ENCODE measurements at regions not wholly inside any gene's neighbourhood (a gene's known extent, or its start where the extent isn't known, plus 50 kb on each side); places are given as distances from the start of the nearest gene placed in this dataset.

GRCh38 chr10:130968964-130969363 is 342.6 kb downstream of the TCERG1L start:
- no peak for DNase-seq (ENCODE audit: low read depth in 1 of 2, low spot score in 1 of 2)
- Histone ChIP-seq H3K27me3 (no peaks in the 10 kb centered on the region), H3K36me3 (no peaks in the 10 kb centered on the region), H3K27ac (no peak overlapping the region), H3K4me3 (no peak overlapping the region), H3K4me1 (ENCODE audit: low read depth) (no peaks in the 10 kb centered on the region), H3K9me3 (ENCODE audit: low read depth) (no peaks in the 10 kb centered on the region)
- TF ChIP-seq, protein P1, sequence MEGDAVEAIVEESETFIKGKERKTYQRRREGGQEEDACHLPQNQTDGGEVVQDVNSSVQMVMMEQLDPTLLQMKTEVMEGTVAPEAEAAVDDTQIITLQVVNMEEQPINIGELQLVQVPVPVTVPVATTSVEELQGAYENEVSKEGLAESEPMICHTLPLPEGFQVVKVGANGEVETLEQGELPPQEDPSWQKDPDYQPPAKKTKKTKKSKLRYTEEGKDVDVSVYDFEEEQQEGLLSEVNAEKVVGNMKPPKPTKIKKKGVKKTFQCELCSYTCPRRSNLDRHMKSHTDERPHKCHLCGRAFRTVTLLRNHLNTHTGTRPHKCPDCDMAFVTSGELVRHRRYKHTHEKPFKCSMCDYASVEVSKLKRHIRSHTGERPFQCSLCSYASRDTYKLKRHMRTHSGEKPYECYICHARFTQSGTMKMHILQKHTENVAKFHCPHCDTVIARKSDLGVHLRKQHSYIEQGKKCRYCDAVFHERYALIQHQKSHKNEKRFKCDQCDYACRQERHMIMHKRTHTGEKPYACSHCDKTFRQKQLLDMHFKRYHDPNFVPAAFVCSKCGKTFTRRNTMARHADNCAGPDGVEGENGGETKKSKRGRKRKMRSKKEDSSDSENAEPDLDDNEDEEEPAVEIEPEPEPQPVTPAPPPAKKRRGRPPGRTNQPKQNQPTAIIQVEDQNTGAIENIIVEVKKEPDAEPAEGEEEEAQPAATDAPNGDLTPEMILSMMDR (IDR thresholded peaks at IDR 0.05; ENCODE audit: low read depth, low read length) = no peak

GRCh38 chr10:130969700-130970099 is 341.8 kb downstream of the TCERG1L start:
- Histone ChIP-seq H3K27me3 (no peaks in the 10 kb centered on the region), H3K4me3 (no peak overlapping the region), H3K27ac (no peak overlapping the region), H3K4me1 (ENCODE audit: low read depth) (no peaks in the 10 kb centered on the region), H3K36me3 (no peaks in the 10 kb centered on the region), H3K9me3 (ENCODE audit: low read depth) (no peaks in the 10 kb centered on the region)
- no peak for DNase-seq (ENCODE audit: low read depth in 1 of 2, low spot score in 1 of 2)
- TF ChIP-seq, protein P1 (IDR thresholded peaks at IDR 0.05; ENCODE audit: low read depth, low read length) = no peak

- Histone ChIP-seq H3K4me3 (no peak overlapping the region), H3K27ac (no peak overlapping the region), H3K9me3 (ENCODE audit: low read depth) (no peaks in the 10 kb centered on the region), H3K36me3 (no peaks in the 10 kb centered on the region), H3K27me3 (no peaks in the 10 kb centered on the region), H3K4me1 (ENCODE audit: low read depth) (no peaks in the 10 kb centered on the region)
- TF ChIP-seq, protein P1 (IDR thresholded peaks at IDR 0.05; ENCODE audit: low read depth, low read length) = no peak
- DNase-seq (ENCODE audit: low read depth in 1 of 2, low spot score in 1 of 2) = no peak
Measured at GRCh38 chr10:130970341-130971122, 341.0 kb downstream of the TCERG1L start.

DNA sequence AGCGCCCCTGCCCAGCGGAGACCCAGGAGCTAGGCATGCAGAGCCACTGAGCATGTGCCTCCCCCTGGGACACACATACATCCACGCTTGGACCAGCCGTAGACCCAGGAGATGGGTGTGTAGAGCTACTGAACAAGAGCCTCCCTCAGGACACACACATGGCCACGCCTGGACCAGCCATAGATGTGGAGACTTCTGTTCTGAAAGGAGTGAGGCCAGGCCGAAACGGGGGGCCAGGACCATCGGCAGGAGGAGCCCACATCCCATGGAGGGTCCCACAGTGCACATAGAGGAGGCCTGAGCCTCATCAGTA is 340.4 kb downstream of the TCERG1L start:
- no peaks in the 10 kb centered on the region for H3K9me3 ChIP-seq (ENCODE audit: low read depth)
- H3K4me3 ChIP-seq = no peak overlapping the region
- no peaks in the 10 kb centered on the region for H3K27me3 ChIP-seq
- no peak for DNase-seq (ENCODE audit: low read depth in 1 of 2, low spot score in 1 of 2)
- no peak overlapping the region for H3K27ac ChIP-seq
- TF ChIP-seq, protein P1 (IDR thresholded peaks at IDR 0.05; ENCODE audit: low read depth, low read length) = no peak
- no peaks in the 10 kb centered on the region for H3K36me3 ChIP-seq
- H3K4me1 ChIP-seq (ENCODE audit: low read depth) = no peaks in the 10 kb centered on the region

DNA sequence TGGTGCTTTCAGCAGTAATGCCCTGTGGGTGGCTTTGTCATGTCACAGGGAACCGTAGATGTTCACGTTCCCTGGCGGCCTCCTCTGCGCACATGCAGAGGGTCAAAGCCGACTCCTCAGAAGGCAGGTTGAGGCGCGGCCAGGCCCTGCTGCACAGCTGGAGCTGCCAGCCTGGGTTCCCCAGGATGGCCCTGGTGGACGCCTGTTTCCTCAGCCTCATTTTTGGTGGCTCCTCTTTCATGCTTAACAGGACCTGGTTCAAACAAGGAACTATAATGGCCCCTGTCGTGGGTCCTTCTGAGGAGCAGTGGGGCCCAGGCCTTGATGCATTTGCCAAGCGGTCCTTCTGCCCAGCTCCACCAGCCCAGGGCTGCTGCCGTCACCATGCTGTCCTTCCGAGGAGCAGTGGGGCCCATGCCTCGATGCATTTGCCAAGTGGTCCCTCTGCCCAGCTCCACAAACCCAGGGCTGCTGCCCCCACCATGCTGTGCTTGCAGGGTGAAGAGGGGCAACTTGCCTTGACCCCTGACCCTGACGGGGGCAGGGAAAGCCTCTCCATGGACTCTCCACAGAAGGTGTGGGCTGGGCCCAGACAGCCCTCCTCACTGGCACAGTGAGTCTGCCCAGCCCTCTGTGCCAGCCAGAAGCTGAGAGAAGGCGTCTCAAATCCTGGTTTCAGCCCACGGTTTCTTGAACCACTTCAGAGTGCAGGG is 338.2 kb downstream of the TCERG1L start:
- TF ChIP-seq, protein P1 (IDR thresholded peaks at IDR 0.05; ENCODE audit: low read depth, low read length) = no peak
- H3K9me3 ChIP-seq (ENCODE audit: low read depth) = no peaks in the 10 kb centered on the region
- no peaks in the 10 kb centered on the region for H3K27me3 ChIP-seq
- H3K36me3 ChIP-seq = no peaks in the 10 kb centered on the region
- DNase-seq (ENCODE audit: low read depth in 1 of 2, low spot score in 1 of 2) = no peak
- no peaks in the 10 kb centered on the region for H3K4me1 ChIP-seq (ENCODE audit: low read depth)
- no peak overlapping the region for H3K27ac ChIP-seq
- H3K4me3 ChIP-seq = no peak overlapping the region
